ENCODE measurements at regions not wholly inside any gene's neighbourhood (a gene's known extent, or its start where the extent isn't known, plus 50 kb on each side); places are given as distances from the start of the nearest gene placed in this dataset.

DNA sequence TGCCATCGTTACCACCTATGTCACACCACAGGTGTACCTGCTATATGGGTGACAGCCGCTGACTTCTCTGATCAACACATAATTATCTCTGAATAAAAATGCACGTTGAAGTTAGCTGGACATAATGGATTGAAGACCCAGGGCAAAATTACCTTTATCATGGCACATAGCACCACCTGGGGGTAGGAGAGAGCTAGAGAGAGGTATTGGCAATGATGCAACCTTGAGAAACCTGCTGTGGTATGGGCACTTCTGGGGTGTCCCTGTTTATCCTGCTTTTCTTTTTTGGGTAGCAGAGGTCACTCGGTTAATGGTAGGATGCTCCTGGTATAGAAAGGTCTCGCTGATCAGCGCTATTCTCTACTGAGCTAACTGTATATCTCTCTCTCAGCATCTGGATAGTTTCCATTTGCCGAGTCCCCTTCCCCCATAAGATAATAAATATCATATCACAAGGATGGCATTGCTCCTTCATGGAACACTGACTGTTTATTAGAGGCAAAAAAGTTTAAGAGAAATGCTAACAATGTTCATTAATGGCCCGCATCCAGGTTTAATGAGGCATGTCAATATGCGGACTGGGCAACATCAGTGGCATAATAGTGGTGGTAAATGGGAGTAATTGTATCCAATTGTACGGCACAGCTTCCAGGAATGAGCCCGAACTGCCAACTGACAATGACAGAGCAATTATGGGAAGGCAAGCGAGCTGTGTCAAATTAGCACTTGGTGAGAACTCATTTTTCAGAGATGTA lies 323.1 kb downstream of the TFEC start:
- no peak for TF ChIP-seq EZH2 (IDR thresholded peaks at IDR 0.05; ENCODE audit: borderline replicate concordance, insufficient read depth, low read depth, low read length, poor library complexity, severe bottlenecking)
- TF ChIP-seq, protein P1, sequence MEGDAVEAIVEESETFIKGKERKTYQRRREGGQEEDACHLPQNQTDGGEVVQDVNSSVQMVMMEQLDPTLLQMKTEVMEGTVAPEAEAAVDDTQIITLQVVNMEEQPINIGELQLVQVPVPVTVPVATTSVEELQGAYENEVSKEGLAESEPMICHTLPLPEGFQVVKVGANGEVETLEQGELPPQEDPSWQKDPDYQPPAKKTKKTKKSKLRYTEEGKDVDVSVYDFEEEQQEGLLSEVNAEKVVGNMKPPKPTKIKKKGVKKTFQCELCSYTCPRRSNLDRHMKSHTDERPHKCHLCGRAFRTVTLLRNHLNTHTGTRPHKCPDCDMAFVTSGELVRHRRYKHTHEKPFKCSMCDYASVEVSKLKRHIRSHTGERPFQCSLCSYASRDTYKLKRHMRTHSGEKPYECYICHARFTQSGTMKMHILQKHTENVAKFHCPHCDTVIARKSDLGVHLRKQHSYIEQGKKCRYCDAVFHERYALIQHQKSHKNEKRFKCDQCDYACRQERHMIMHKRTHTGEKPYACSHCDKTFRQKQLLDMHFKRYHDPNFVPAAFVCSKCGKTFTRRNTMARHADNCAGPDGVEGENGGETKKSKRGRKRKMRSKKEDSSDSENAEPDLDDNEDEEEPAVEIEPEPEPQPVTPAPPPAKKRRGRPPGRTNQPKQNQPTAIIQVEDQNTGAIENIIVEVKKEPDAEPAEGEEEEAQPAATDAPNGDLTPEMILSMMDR (IDR thresholded peaks at IDR 0.05): no peak
